Activated naive CD4-positive, alpha-beta T cell treated with anti-CD3 and anti-CD28 coated beads, Interleukin-2, amount 50 U/mL, for 24 hours (primary cell): ENCODE measurements at regions not wholly inside any gene's neighbourhood (a gene's known extent, or its start where the extent isn't known, plus 50 kb on each side); places are given as distances from the start of the nearest gene placed in this dataset.
"Not testable (repeated sequence)": the region's sequence is repeated elsewhere in the genome, so short reads cannot be mapped to it uniquely, and the experiment has no call there.

ENCODE experiments used
- H3K27ac Mint-ChIP-seq: one replicate; pipeline ENCODE4 v1.8.0; 2021; ENCODE audit warnings: mild to moderate bottlenecking, mixed read lengths
- H3K27me3 Mint-ChIP-seq: one replicate; pipeline ENCODE4 v1.8.0; 2021; ENCODE audit warnings: mixed read lengths
- H3K36me3 Mint-ChIP-seq: one replicate; pipeline ENCODE4 v1.8.0; 2021; ENCODE audit warnings: mixed read lengths
- H3K4me1 Mint-ChIP-seq: one replicate; pipeline ENCODE4 v1.8.0; 2021; ENCODE audit warnings: mixed read lengths
- H3K4me3 Mint-ChIP-seq: one replicate; pipeline ENCODE4 v1.8.0; 2021; ENCODE audit warnings: mild to moderate bottlenecking, mixed read lengths
- H3K9me3 Mint-ChIP-seq: one replicate; pipeline ENCODE4 v1.8.0; 2021; ENCODE audit warnings: mixed read lengths

- Mint-ChIP-seq H3K4me1 (no peaks in the 10 kb centered on the region), H3K27me3 (no peaks in the 10 kb centered on the region), H3K9me3 (no peaks in the 10 kb centered on the region), H3K36me3 (no peaks in the 10 kb centered on the region), H3K27ac (no peak overlapping the region), H3K4me3 (no peak overlapping the region)
These were observed 640.0 kb upstream of the ARRDC3 start for GRCh38 chr5:92023141-92023471.

- Mint-ChIP-seq H3K36me3 (no peaks in the 10 kb centered on the region), H3K4me1 (no peaks in the 10 kb centered on the region), H3K9me3 (no peaks in the 10 kb centered on the region), H3K27ac (no peak overlapping the region), H3K4me3 (no peak overlapping the region), H3K27me3 (no peaks in the 10 kb centered on the region)
These were observed 639.5 kb upstream of the ARRDC3 start for GRCh38 chr5:92022415-92023140.

- no peaks in the 10 kb centered on the region for H3K36me3 Mint-ChIP-seq
- peaks cover 10% of the 10 kb centered on the region for H3K9me3 Mint-ChIP-seq
- no peaks in the 10 kb centered on the region for H3K27me3 Mint-ChIP-seq
- no peaks in the 10 kb centered on the region for H3K4me1 Mint-ChIP-seq
- H3K4me3 Mint-ChIP-seq, result no peak overlapping the region
- no peak overlapping the region for H3K27ac Mint-ChIP-seq
These were observed 636.4 kb upstream of the ARRDC3 start for GRCh38 chr5:92019376-92019990.

- Mint-ChIP-seq H3K4me3 (no peak overlapping the region), H3K4me1 (no peaks in the 10 kb centered on the region), H3K9me3 (peaks cover 13% of the 10 kb centered on the region), H3K36me3 (no peaks in the 10 kb centered on the region), H3K27ac (no peak overlapping the region), H3K27me3 (no peaks in the 10 kb centered on the region)
These were observed 634.7 kb upstream of the ARRDC3 start for GRCh38 chr5:92017776-92018175.

- H3K9me3 Mint-ChIP-seq, result peaks cover 17% of the 10 kb centered on the region
- H3K4me3 Mint-ChIP-seq, H3K36me3 Mint-ChIP-seq, H3K4me1 Mint-ChIP-seq, H3K27me3 Mint-ChIP-seq, H3K27ac Mint-ChIP-seq: not testable (repeated sequence)
These were observed 628.7 kb upstream of the ARRDC3 start for GRCh38 chr5:92011845-92012244.

GRCh38 chr5:92003806-92004205, 620.7 kb upstream of the ARRDC3 start:
- H3K27ac Mint-ChIP-seq, result no peak overlapping the region
- H3K4me1 Mint-ChIP-seq, result no peaks in the 10 kb centered on the region
- H3K36me3 Mint-ChIP-seq, result no peaks in the 10 kb centered on the region
- no peaks in the 10 kb centered on the region for H3K9me3 Mint-ChIP-seq
- H3K4me3 Mint-ChIP-seq, result no peak overlapping the region
- no peaks in the 10 kb centered on the region for H3K27me3 Mint-ChIP-seq

GRCh38 chr5:92002721-92003274, 619.7 kb upstream of the ARRDC3 start:
- H3K4me3 Mint-ChIP-seq, result no peak overlapping the region
- no peaks in the 10 kb centered on the region for H3K4me1 Mint-ChIP-seq
- H3K36me3 Mint-ChIP-seq, result no peaks in the 10 kb centered on the region
- H3K27me3 Mint-ChIP-seq, result no peaks in the 10 kb centered on the region
- H3K27ac Mint-ChIP-seq, result no peak overlapping the region
- H3K9me3 Mint-ChIP-seq, result no peaks in the 10 kb centered on the region

GRCh38 chr5:91998774-91999173, 615.7 kb upstream of the ARRDC3 start:
- no peaks in the 10 kb centered on the region for H3K27me3 Mint-ChIP-seq
- no peak overlapping the region for H3K27ac Mint-ChIP-seq
- no peaks in the 10 kb centered on the region for H3K9me3 Mint-ChIP-seq
- no peaks in the 10 kb centered on the region for H3K4me1 Mint-ChIP-seq
- H3K36me3 Mint-ChIP-seq, result no peaks in the 10 kb centered on the region
- H3K4me3 Mint-ChIP-seq, result no peak overlapping the region

GRCh38 chr5:91983869-91984268, 600.8 kb upstream of the ARRDC3 start:
- H3K4me3 Mint-ChIP-seq, result no peak overlapping the region
- H3K4me1 Mint-ChIP-seq, result no peaks in the 10 kb centered on the region
- H3K27me3 Mint-ChIP-seq, result no peaks in the 10 kb centered on the region
- no peaks in the 10 kb centered on the region for H3K9me3 Mint-ChIP-seq
- no peaks in the 10 kb centered on the region for H3K36me3 Mint-ChIP-seq
- no peak overlapping the region for H3K27ac Mint-ChIP-seq

- Mint-ChIP-seq H3K36me3 (no peaks in the 10 kb centered on the region), H3K4me3 (no peak overlapping the region), H3K27me3 (no peaks in the 10 kb centered on the region), H3K9me3 (peaks cover 5% of the 10 kb centered on the region), H3K27ac (no peak overlapping the region), H3K4me1 (no peaks in the 10 kb centered on the region)
These were observed 595.2 kb upstream of the ARRDC3 start for GRCh38 chr5:91978221-91978882.

GRCh38 chr5:91977579-91977978, 594.5 kb upstream of the ARRDC3 start:
- no peak overlapping the region for H3K27ac Mint-ChIP-seq
- H3K9me3 Mint-ChIP-seq, result peaks cover 5% of the 10 kb centered on the region
- no peaks in the 10 kb centered on the region for H3K27me3 Mint-ChIP-seq
- no peaks in the 10 kb centered on the region for H3K36me3 Mint-ChIP-seq
- H3K4me1 Mint-ChIP-seq, result no peaks in the 10 kb centered on the region
- H3K4me3 Mint-ChIP-seq, result no peak overlapping the region

- Mint-ChIP-seq H3K36me3 (no peaks in the 10 kb centered on the region), H3K27me3 (no peaks in the 10 kb centered on the region), H3K4me1 (no peaks in the 10 kb centered on the region), H3K27ac (no peak overlapping the region), H3K4me3 (no peak overlapping the region), H3K9me3 (peaks cover 5% of the 10 kb centered on the region)
These were observed 593.3 kb upstream of the ARRDC3 start for GRCh38 chr5:91976451-91976850.

GRCh38 chr5:91963166-91963565, 580.0 kb upstream of the ARRDC3 start:
- H3K9me3 Mint-ChIP-seq, result no peaks in the 10 kb centered on the region
- no peaks in the 10 kb centered on the region for H3K4me1 Mint-ChIP-seq
- H3K36me3 Mint-ChIP-seq, result no peaks in the 10 kb centered on the region
- no peaks in the 10 kb centered on the region for H3K27me3 Mint-ChIP-seq
- no peak overlapping the region for H3K27ac Mint-ChIP-seq
- H3K4me3 Mint-ChIP-seq, result no peak overlapping the region

GRCh38 chr5:91957666-91958065, 574.5 kb upstream of the ARRDC3 start:
- Mint-ChIP-seq H3K27ac (no peak overlapping the region), H3K36me3 (no peaks in the 10 kb centered on the region), H3K4me1 (no peaks in the 10 kb centered on the region), H3K27me3 (no peaks in the 10 kb centered on the region), H3K9me3 (no peaks in the 10 kb centered on the region), H3K4me3 (no peak overlapping the region)

GRCh38 chr5:91956738-91957137, 573.6 kb upstream of the ARRDC3 start:
- Mint-ChIP-seq H3K27me3 (no peaks in the 10 kb centered on the region), H3K4me3 (no peak overlapping the region), H3K27ac (no peak overlapping the region), H3K4me1 (no peaks in the 10 kb centered on the region), H3K9me3 (no peaks in the 10 kb centered on the region), H3K36me3 (no peaks in the 10 kb centered on the region)

GRCh38 chr5:91955610-91956009, 572.5 kb upstream of the ARRDC3 start:
- Mint-ChIP-seq H3K36me3 (no peaks in the 10 kb centered on the region), H3K27me3 (no peaks in the 10 kb centered on the region)

More at GRCh38 chr5:91955610-91956009, 572.5 kb upstream of the ARRDC3 start:
- H3K27ac Mint-ChIP-seq, result no peak overlapping the region
- H3K9me3 Mint-ChIP-seq, result no peaks in the 10 kb centered on the region
- no peaks in the 10 kb centered on the region for H3K4me1 Mint-ChIP-seq
- no peak overlapping the region for H3K4me3 Mint-ChIP-seq
